ENCODE measurements at regions not wholly inside any gene's neighbourhood (a gene's known extent, or its start where the extent isn't known, plus 50 kb on each side); places are given as distances from the start of the nearest gene placed in this dataset.

- H3K4me3 ChIP-seq: no peak overlapping the region
- H3K27ac ChIP-seq: no peak overlapping the region
- H3K9me3 ChIP-seq: no peaks in the 10 kb centered on the region
- WGBS, 3 donors: 91 to 95% (median 93%) methylated on average over 2 of the region's 2 CpGs
- H3K27me3 ChIP-seq: no peaks in the 10 kb centered on the region
- intact Hi-C loops (cut with DNase I): no loop called here
- H3K36me3 ChIP-seq: no peaks in the 10 kb centered on the region
- no peak for DNase-seq
- TF ChIP-seq EP300 (IDR thresholded peaks at IDR 0.05) (no peak), CTCF (IDR thresholded peaks at IDR 0.05) (no peak)
- no peaks in the 10 kb centered on the region for H3K4me1 ChIP-seq (ENCODE audit: insufficient read depth)
Observed at GRCh38 chr2:147310335-147311057, 534.3 kb upstream of the ACVR2A start.

- DNase-seq: no peak
- H3K9me3 ChIP-seq: no peaks in the 10 kb centered on the region
- WGBS, 3 donors: 93 to 97% (median 97%) methylated on average over 3 of the region's 3 CpGs
- H3K27me3 ChIP-seq: no peaks in the 10 kb centered on the region
- intact Hi-C loops (cut with DNase I): no loop called here
- H3K4me1 ChIP-seq (ENCODE audit: insufficient read depth): peaks cover 1% of the 10 kb centered on the region
- H3K4me3 ChIP-seq: no peak overlapping the region
- no peaks in the 10 kb centered on the region for H3K36me3 ChIP-seq
- TF ChIP-seq POLR2A (IDR thresholded peaks at IDR 0.05): no peak
- TF ChIP-seq CTCF (IDR thresholded peaks at IDR 0.05): no peak
- no peak for TF ChIP-seq EP300 (IDR thresholded peaks at IDR 0.05)
- no peak overlapping the region for H3K27ac ChIP-seq
Observed at GRCh38 chr2:147297820-147298219, 547.0 kb upstream of the ACVR2A start.

GRCh38 chr2:147294825-147295392 lies 549.9 kb upstream of the ACVR2A start:
- no peak overlapping the region for H3K27ac ChIP-seq
- DNase-seq: no peak
- H3K4me3 ChIP-seq: no peak overlapping the region
- TF ChIP-seq EP300 (IDR thresholded peaks at IDR 0.05) (no peak), POLR2A (IDR thresholded peaks at IDR 0.05) (no peak), CTCF (IDR thresholded peaks at IDR 0.05) (no peak)
- no peaks in the 10 kb centered on the region for H3K36me3 ChIP-seq
- no peaks in the 10 kb centered on the region for H3K27me3 ChIP-seq
- WGBS, 3 donors: 9 to 16% (median 14%) methylated on average over 2 of the region's 2 CpGs
- no peaks in the 10 kb centered on the region for H3K9me3 ChIP-seq
- intact Hi-C loops (cut with DNase I): no loop called here
- peaks cover 1% of the 10 kb centered on the region for H3K4me1 ChIP-seq (ENCODE audit: insufficient read depth)

- H3K4me1 ChIP-seq (ENCODE audit: insufficient read depth): peaks cover 1% of the 10 kb centered on the region
- no peaks in the 10 kb centered on the region for H3K27me3 ChIP-seq
- no peaks in the 10 kb centered on the region for H3K36me3 ChIP-seq
- 86 to 90% (median 87%) methylated on average over 4 of the region's 4 CpGs for WGBS, 3 donors
- intact Hi-C loops (cut with DNase I): no loop called here
- no peak for TF ChIP-seq CTCF (IDR thresholded peaks at IDR 0.05)
- no peak for TF ChIP-seq EP300 (IDR thresholded peaks at IDR 0.05)
- no peak for TF ChIP-seq POLR2A (IDR thresholded peaks at IDR 0.05)
- no peak overlapping the region for H3K27ac ChIP-seq
- no peaks in the 10 kb centered on the region for H3K9me3 ChIP-seq
- H3K4me3 ChIP-seq: no peak overlapping the region
- DNase-seq: no peak
Observed at GRCh38 chr2:147293991-147294824, 550.6 kb upstream of the ACVR2A start.
